ENCODE measurements at regions not wholly inside any gene's neighbourhood (a gene's known extent, or its start where the extent isn't known, plus 50 kb on each side); places are given as distances from the start of the nearest gene placed in this dataset.

- Mint-ChIP-seq H3K27ac (no peak overlapping the region), H3K4me1 (0 out of 2 replicates have a peak, but pooled peaks cover 4% of the 10 kb centered on the region), H3K4me3 (no peak overlapping the region), H3K27me3 (ENCODE audit: low read depth) (no peaks in the 10 kb centered on the region), H3K36me3 (no peaks in the 10 kb centered on the region), H3K9me3 (no peaks in the 10 kb centered on the region)
- no peak for ATAC-seq
- TF ChIP-seq MLX (CRISPR knock-in tag; IDR thresholded peaks at IDR 0.05) (no peak), ZNF423 (CRISPR knock-in tag; IDR thresholded peaks at IDR 0.05) (no peak), IRF2 (CRISPR knock-in tag; IDR thresholded peaks at IDR 0.05; ENCODE audit: borderline replicate concordance, low read depth) (no peak), CBFB (CRISPR knock-in tag; IDR thresholded peaks at IDR 0.05; ENCODE audit: low read depth) (no peak), SOX15 (CRISPR knock-in tag; IDR thresholded peaks at IDR 0.05) (no peak), CDX4 (CRISPR knock-in tag; IDR thresholded peaks at IDR 0.05; ENCODE audit: borderline replicate concordance) (no peak), ZNF425 (CRISPR knock-in tag; conservative IDR thresholded peaks at IDR 0.05) (no peak), NFATC4 (CRISPR knock-in tag; IDR thresholded peaks at IDR 0.05) (no peak), PRDM15 (CRISPR knock-in tag; IDR thresholded peaks at IDR 0.05) (no peak), ZNF396 (CRISPR knock-in tag; IDR thresholded peaks at IDR 0.05; ENCODE audit: borderline replicate concordance) (no peak), ESRRA (CRISPR knock-in tag; IDR thresholded peaks at IDR 0.05; ENCODE audit: borderline replicate concordance) (no peak), TP53 (CRISPR knock-in tag; IDR thresholded peaks at IDR 0.05) (no peak)
- DNase-seq (ENCODE audit: low spot score) = no peak
- POLR2A ChIA-PET = no interaction called here
- CTCF ChIA-PET = no interaction called here
These were observed 50.8 kb upstream of the AIG1 start for GRCh38 chr6:143009851-143010250.

All from WTC11 (cell line).